ENCODE measurements at regions not wholly inside any gene's neighbourhood (a gene's known extent, or its start where the extent isn't known, plus 50 kb on each side); places are given as distances from the start of the nearest gene placed in this dataset.

- no peak for TF ChIP-seq POLR2A (IDR thresholded peaks at IDR 0.05)
- TF ChIP-seq CTCF (IDR thresholded peaks at IDR 0.05), result no peak
These were observed 528.7 kb downstream of the SOX2 start for GRCh38 chr3:182240474-182240873.

All from body of pancreas (tissue), 4 donors.